ENCODE measurements at regions not wholly inside any gene's neighbourhood (a gene's known extent, or its start where the extent isn't known, plus 50 kb on each side); places are given as distances from the start of the nearest gene placed in this dataset.

DNA sequence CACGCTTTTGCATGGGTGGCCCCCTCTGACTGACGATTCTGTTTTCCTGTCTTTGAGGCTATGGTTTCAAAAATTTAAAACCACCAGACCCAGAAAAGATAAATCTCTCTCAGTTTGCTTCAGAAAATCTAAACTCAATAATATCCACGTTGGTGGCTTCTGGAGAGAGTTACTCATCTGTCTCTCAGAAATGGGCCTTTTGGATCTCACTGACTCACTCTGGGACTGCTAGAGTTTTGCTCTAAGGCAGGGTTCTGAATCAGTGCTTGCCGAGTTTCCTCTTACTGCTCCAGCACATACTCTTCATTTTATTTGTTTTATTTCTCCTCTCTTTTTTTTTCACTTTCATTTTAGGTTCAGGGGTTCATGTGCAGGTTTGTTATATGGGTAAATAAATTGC, 305.7 kb downstream of the BLID start:
- TF ChIP-seq POLR2AphosphoS5 (IDR thresholded peaks at IDR 0.05; ENCODE audit: low read depth, low read length) (no peak), POLR2A (IDR thresholded peaks at IDR 0.05; ENCODE audit: low read depth, low read length) (no peak), TAF1 (IDR thresholded peaks at IDR 0.05; ENCODE audit: borderline replicate concordance, low read depth, low read length) (no peak)
